Progenitor cell of endocrine pancreas (in vitro differentiated cells): ENCODE measurements at regions not wholly inside any gene's neighbourhood (a gene's known extent, or its start where the extent isn't known, plus 50 kb on each side); places are given as distances from the start of the nearest gene placed in this dataset.

Source experiments
- DNase-seq: peaks from one replicate; pipeline ENCODE4 v3.0.0; 2021; ENCODE audit warnings: low spot score; ENCODE audit not compliant: unreplicated experiment
- H3K27ac Mint-ChIP-seq: 2 replicates; pipeline ENCODE4 v1.8.0; 2021; ENCODE audit warnings: mild to moderate bottlenecking, moderate library complexity, mixed read lengths
- H3K27me3 Mint-ChIP-seq: 2 replicates; pipeline ENCODE4 v1.8.0; 2021; ENCODE audit warnings: mixed read lengths
- H3K36me3 Mint-ChIP-seq: 2 replicates; pipeline ENCODE4 v1.8.0; 2022; ENCODE audit warnings: mixed read lengths; ENCODE audit not compliant: insufficient read depth
- H3K4me1 Mint-ChIP-seq: 2 replicates; pipeline ENCODE4 v1.8.0; 2021; ENCODE audit warnings: low read depth, mixed read lengths
- H3K4me3 Mint-ChIP-seq: 2 replicates; pipeline ENCODE4 v1.8.0; 2021; ENCODE audit warnings: low read depth, mild to moderate bottlenecking, moderate library complexity, mixed read lengths
- H3K9me3 Mint-ChIP-seq: 2 replicates; pipeline ENCODE4 v1.8.0; 2021; ENCODE audit warnings: low read depth, mixed read lengths
- CTCF ChIP-seq: fragments of 200-600 bp; sonication (generic); IDR thresholded peaks from one replicate; pipeline ENCODE4 v1.5.0; 2021; ENCODE audit warnings: antibody characterized with exemption, mild to moderate bottlenecking; ENCODE audit not compliant: unreplicated experiment

- no peak for TF ChIP-seq CTCF
- Mint-ChIP-seq H3K27me3 (peaks cover 41% of the 10 kb centered on the region), H3K27ac (no peak overlapping the region), H3K9me3 (no peaks in the 10 kb centered on the region), H3K36me3 (no peaks in the 10 kb centered on the region), H3K4me3 (no peak overlapping the region), H3K4me1 (no peaks in the 10 kb centered on the region)
- no peak for DNase-seq
Measured at GRCh38 chr16:5454349-5454748, 356.8 kb upstream of the EEF2KMT start.

GRCh38 chr16:5451641-5452040 is 354.0 kb upstream of the EEF2KMT start:
- Mint-ChIP-seq H3K4me1 (no peaks in the 10 kb centered on the region), H3K4me3 (no peak overlapping the region)
- no peak for DNase-seq

GRCh38 chr16:5450409-5451104 is 353.0 kb upstream of the EEF2KMT start:
- Mint-ChIP-seq H3K4me3 (no peak overlapping the region), H3K36me3 (no peaks in the 10 kb centered on the region), H3K27ac (no peak overlapping the region), H3K9me3 (no peaks in the 10 kb centered on the region), H3K27me3 (peaks cover 70% of the 10 kb centered on the region), H3K4me1 (no peaks in the 10 kb centered on the region)
- no peak for DNase-seq
- TF ChIP-seq CTCF: no peak

More at GRCh38 chr16:5451641-5452040, 354.0 kb upstream of the EEF2KMT start:
- H3K36me3 Mint-ChIP-seq: no peaks in the 10 kb centered on the region
- no peaks in the 10 kb centered on the region for H3K9me3 Mint-ChIP-seq
- no peak for TF ChIP-seq CTCF
- peaks cover 59% of the 10 kb centered on the region for H3K27me3 Mint-ChIP-seq
- no peak overlapping the region for H3K27ac Mint-ChIP-seq

- no peak for TF ChIP-seq CTCF
- peaks cover 76% of the 10 kb centered on the region for H3K27me3 Mint-ChIP-seq
- no peaks in the 10 kb centered on the region for H3K4me1 Mint-ChIP-seq
- DNase-seq: no peak
- H3K27ac Mint-ChIP-seq: no peak overlapping the region
- no peaks in the 10 kb centered on the region for H3K9me3 Mint-ChIP-seq
- H3K4me3 Mint-ChIP-seq: no peak overlapping the region
- no peaks in the 10 kb centered on the region for H3K36me3 Mint-ChIP-seq
Measured at GRCh38 chr16:5449901-5450300, 352.3 kb upstream of the EEF2KMT start.

- TF ChIP-seq CTCF: no peak
- H3K36me3 Mint-ChIP-seq: no peaks in the 10 kb centered on the region
- no peak overlapping the region for H3K27ac Mint-ChIP-seq
- no peak overlapping the region for H3K4me3 Mint-ChIP-seq
- H3K27me3 Mint-ChIP-seq: peaks cover 81% of the 10 kb centered on the region
- no peaks in the 10 kb centered on the region for H3K4me1 Mint-ChIP-seq
- no peak for DNase-seq
- no peaks in the 10 kb centered on the region for H3K9me3 Mint-ChIP-seq
Measured at GRCh38 chr16:5448798-5449197, 351.2 kb upstream of the EEF2KMT start.
